HG02798 (cell line): ENCODE measurements at regions not wholly inside any gene's neighbourhood (a gene's known extent, or its start where the extent isn't known, plus 50 kb on each side); places are given as distances from the start of the nearest gene placed in this dataset.

Experiments
- ATAC-seq: cut with Tn5 transposase; IDR thresholded peaks from one replicate; pipeline ENCODE4 v1.9.1; 2021; ENCODE audit warnings: mild to moderate bottlenecking; ENCODE audit not compliant: unreplicated experiment, poor library complexity

DNA sequence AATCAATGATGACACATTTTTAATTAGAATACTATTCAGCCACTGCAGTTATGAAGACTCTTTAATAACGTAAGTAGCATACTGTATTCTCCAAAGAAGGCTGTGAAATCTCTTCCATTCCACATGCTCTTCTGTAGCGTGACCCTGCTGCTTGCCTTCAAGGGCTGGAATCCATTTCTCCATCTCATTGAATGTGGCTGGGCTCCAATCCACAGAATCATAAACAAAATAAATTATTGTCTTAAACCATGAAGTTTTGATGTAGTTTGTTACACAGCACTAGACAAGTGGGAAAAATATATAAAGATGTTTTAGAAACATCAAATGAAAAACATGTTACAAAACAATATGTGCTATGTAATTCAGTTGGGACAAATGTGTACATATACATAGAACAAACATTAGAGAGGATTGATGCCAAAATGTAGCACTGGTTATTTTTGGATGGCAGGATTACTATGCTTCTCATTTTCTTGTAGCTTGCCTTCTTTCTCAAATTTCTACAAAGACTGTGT, 410.8 kb upstream of the PODXL start:
- ATAC-seq = no peak

DNA sequence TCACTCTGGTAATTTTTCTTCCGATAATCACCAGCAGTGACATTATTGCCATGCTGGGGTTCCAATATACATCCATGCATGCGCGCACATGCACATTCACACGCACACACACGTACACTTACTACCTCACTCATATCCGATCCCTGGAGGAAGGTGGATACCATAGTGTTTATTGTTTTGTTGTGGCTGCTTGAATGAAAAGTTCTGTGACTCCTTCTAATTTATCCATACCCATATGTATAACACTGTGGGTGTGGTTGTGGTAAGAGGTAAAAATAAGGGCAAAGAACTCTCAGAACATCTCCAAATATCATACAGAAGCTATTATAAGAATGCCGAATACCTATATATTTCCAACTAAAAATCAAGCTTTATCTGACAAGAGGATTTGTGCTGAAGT, 407.8 kb upstream of the PODXL start:
- no peak for ATAC-seq

- no peak for ATAC-seq
These were observed 404.7 kb upstream of the PODXL start for GRCh38 chr7:131961054-131961680.

DNA sequence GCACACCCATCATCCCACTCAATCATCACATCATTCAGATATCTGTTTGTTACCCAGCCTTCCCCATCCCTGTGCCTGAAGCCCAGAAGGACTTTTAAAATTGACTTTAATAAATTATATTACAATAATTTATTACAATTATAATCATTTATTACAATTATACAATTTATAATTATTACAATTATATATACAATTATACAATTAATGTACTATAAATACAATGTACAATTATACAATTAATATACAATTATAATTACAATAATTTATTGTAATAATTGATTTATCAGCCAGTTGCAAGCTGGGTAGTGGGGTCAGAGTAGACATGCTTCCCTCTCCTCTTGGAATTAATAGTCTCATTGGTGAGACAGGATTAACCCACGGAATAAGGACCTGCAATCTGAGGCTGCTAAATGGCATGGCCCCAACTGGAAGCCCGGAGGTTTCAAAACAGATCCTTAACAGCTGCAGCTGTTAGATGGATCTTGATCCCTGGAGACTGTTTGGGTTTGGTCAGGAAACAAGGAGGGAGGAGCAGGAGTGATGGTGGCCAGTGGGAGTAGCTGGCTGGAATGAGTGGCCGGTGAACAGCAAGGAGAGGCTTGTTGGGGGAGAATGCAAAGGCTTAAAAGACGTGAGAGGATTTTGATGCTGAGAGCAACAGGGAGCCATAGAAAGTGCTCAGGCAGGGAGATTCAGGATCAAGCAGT, 402.8 kb upstream of the PODXL start:
- ATAC-seq = no peak

- no peak for ATAC-seq
These were observed 401.1 kb upstream of the PODXL start for GRCh38 chr7:131957338-131958020.

DNA sequence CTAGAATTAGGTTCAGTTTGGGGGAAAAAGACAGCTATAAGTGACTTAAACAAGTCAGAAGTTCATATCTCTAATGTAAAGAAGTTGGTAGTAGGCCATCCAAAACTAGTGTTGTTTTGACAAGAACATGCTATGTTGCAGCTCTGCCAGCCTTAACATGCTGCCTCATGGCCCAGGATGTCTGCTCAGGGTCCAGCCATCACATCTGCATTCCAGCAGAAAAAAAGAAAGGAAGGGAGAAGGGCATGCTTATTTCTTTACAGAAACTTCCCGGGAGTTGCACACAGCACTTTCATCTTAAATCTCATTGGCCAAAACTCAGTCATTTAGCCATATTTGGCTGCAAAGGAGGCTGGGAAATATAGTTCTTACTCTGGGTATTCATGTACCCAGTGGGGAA, 400.4 kb upstream of the PODXL start:
- no peak for ATAC-seq

- ATAC-seq = no peak
These were observed 399.3 kb upstream of the PODXL start for GRCh38 chr7:131955679-131956078.

DNA sequence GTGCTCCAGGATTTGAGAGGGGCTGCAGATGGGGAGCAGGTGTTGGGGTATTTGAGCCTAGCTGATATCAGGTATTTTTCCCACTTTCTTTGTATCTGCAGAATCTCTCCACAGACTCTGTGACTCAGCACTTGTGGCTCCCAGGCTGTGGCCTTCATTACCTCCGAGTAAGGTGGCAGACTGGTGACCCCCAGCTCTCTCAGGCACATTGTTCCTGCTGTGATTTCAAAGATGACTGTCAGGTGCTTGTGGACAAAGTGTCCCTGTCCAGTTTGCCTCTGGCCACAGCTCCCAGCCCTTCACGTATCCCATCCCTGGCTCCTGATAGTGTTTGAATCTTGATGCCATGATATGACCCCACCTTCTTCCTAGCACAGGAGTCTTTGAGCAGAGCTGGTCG, 396.8 kb upstream of the PODXL start:
- no peak for ATAC-seq

DNA sequence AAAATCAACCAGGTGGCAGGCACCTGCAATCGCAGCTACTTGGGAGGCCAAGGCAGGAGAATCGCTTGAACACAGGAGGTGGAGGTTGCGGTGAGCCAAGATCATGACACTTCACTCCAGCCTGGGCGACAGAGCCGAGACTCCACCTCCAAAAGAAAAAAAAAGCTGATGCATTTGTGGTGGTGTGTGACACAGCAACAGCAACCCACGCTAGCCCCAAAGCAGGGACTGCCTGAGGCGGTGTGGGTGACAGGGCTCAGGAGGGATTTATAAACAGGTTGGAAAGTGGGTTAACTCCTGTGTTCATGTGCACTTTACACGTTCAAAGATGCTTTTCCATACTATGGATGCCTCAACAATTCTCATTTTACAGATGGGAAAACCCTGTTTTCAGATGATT, 395.9 kb upstream of the PODXL start:
- ATAC-seq = no peak

DNA sequence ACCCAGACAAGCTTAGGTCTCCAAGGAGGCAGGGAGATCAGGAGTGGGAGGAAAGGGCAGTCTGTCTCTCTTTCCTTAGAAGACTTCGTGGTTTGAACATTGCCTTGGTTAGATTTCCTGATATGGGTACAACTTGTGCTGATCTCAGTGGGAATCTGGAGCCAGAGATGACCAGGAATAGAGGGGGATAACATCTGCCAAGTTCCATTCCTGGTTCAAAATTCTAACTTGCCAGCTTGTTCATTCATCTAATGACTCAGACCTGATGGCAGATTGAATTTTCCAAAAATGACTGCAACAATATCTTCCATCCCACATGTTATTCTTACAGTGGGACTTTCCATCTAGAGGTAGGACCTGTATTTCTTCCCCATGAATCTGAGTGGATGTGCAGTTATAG, 394.3 kb upstream of the PODXL start:
- ATAC-seq = no peak

GRCh38 chr7:131949659-131950058, 393.2 kb upstream of the PODXL start:
- ATAC-seq = no peak

- ATAC-seq = no peak
These were observed 392.1 kb upstream of the PODXL start for GRCh38 chr7:131948434-131949053.

GRCh38 chr7:131947661-131948060, 391.2 kb upstream of the PODXL start:
- ATAC-seq = no peak

DNA sequence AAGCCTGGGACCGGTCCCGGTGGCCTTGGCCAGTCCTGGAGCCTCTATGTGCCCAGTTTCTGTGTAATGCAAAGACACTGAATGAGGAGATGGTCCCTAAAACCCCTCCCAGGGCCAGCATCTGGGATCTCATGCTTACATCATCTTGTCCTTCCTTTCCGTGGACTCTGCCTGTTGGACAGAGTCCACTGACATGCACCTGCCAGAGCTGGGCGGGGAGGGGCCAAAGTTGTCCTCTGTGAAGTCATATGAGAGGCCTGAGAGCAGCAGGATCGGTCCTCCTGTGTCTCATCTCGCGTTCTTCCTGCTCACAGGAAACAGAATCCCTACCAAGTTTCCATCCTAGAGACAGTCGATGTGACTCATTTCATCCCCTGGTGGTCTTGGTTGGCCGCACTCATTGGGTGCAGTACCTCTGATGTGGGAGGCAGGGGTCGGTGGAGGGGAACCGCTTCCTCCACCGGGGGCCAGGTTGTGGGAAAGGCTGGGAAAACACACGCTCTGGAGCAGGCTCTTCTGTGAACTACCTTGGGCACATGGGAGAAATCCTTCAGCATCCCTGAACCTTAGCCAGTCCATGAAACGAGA, 389.6 kb upstream of the PODXL start:
- ATAC-seq = no peak

GRCh38 chr7:131945313-131945911, 389.0 kb upstream of the PODXL start:
- ATAC-seq = peak; percentile 70

- ATAC-seq = no peak
These were observed 388.2 kb upstream of the PODXL start for GRCh38 chr7:131944556-131945069.

DNA sequence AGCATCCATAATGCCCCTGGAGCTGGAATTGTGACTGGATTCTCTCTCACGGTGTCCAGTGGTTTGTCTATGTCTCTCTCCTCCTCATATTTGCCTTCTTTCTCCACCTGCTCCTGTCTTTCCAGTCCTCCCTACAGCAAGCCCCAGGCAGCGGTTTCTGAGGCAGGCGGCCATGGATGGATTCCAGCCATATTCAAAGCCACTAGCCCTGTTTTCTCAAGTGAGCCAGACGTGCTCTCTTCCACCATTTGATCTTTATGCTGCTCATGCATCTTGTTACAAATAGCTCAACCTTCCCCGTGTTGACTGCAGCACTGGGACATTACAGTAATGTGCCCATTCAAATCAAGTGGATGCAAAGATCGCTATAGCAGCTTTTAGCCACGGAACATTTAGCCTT, 387.2 kb upstream of the PODXL start:
- no peak for ATAC-seq

DNA sequence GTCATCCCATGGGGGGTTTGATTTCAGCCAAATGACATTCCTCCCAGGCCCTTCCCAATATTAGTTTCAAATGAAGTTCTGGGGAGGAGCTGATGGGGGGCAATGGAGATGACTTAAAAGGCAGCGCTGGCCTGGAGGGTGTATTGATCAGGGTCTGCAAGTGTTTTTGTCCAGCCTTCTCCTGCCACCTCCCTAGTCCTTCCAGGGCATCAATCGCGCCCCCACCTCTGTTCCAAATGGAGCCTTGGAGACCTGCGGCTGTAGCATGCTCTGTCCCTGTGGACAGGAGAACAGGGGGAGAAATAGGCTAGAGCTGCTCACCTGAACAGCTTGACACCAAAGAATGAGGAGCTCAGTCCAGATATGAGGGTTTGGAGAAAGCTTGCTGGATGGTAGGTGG, 386.8 kb upstream of the PODXL start:
- no peak for ATAC-seq

- ATAC-seq = no peak
These were observed 386.1 kb upstream of the PODXL start for GRCh38 chr7:131942287-131943150.
